Astrocyte (in vitro differentiated cells and primary cell): ENCODE measurements at regions not wholly inside any gene's neighbourhood (a gene's known extent, or its start where the extent isn't known, plus 50 kb on each side); places are given as distances from the start of the nearest gene placed in this dataset.

Experiments used
- DNase-seq: peaks from one replicate; pipeline ENCODE4 v3.0.0-alpha.2; 2010; ENCODE audit warnings: low read depth
- FAIRE-seq: peaks from 2 replicates; lab custom pipeline; 2011; peaks lifted over from hg19 to GRCh38; lab: Jason Lieb, UNC
- H2AFZ ChIP-seq: 2 replicates; pipeline ENCODE4 v1.6.0; 2012; ENCODE audit warnings: low read depth, low read length, inconsistent platforms
- H3K27ac ChIP-seq: 2 replicates; pipeline ENCODE4 v1.5.1; 2011; ENCODE audit warnings: low read depth, low read length, inconsistent platforms
- H3K27me3 ChIP-seq: 2 replicates; pipeline ENCODE4 v1.6.0; 2011; ENCODE audit warnings: low read length, inconsistent platforms; ENCODE audit not compliant: insufficient read depth
- H3K36me3 ChIP-seq: 2 replicates; pipeline ENCODE4 v1.5.1; 2011; ENCODE audit warnings: low read length, inconsistent platforms; ENCODE audit not compliant: insufficient read depth
- H3K4me1 ChIP-seq: 2 replicates; pipeline ENCODE4 v1.5.1; 2011; ENCODE audit warnings: low read length, inconsistent platforms; ENCODE audit not compliant: insufficient read depth
- H3K4me2 ChIP-seq: 2 replicates; pipeline ENCODE4 v1.6.0; 2012; ENCODE audit warnings: low read length, inconsistent platforms
- H3K4me3 ChIP-seq: 2 replicates; pipeline ENCODE4 v1.5.1; 2011; ENCODE audit warnings: low read depth, mild to moderate bottlenecking, low read length, inconsistent platforms; ENCODE audit not compliant: insufficient read depth
- H3K79me2 ChIP-seq: 2 replicates; pipeline ENCODE4 v1.6.0; 2012; ENCODE audit warnings: mild to moderate bottlenecking, low read length, inconsistent platforms; ENCODE audit not compliant: insufficient read depth
- H3K9ac ChIP-seq: 2 replicates; pipeline ENCODE4 v1.6.0; 2012; ENCODE audit warnings: mild to moderate bottlenecking, low read length, inconsistent platforms
- H3K9me3 ChIP-seq: 2 replicates; pipeline ENCODE4 v1.5.1; 2012; ENCODE audit warnings: low read depth, mild to moderate bottlenecking, low read length, inconsistent platforms; ENCODE audit not compliant: insufficient read depth
- H4K20me1 ChIP-seq: 2 replicates; pipeline ENCODE4 v1.6.0; 2012; ENCODE audit warnings: low read length, inconsistent platforms; ENCODE audit not compliant: insufficient read depth
- H3K27ac Mint-ChIP-seq: one replicate; pipeline ENCODE4 v1.8.0; 2021; ENCODE audit warnings: mild to moderate bottlenecking, mixed read lengths; ENCODE audit not compliant: unreplicated experiment
- H3K27me3 Mint-ChIP-seq: one replicate; pipeline ENCODE4 v1.8.0; 2021; ENCODE audit warnings: low read depth, mixed read lengths; ENCODE audit not compliant: unreplicated experiment
- H3K36me3 Mint-ChIP-seq: one replicate; pipeline ENCODE4 v1.8.0; 2021; ENCODE audit warnings: low read depth, mixed read lengths; ENCODE audit not compliant: unreplicated experiment
- H3K4me1 Mint-ChIP-seq: one replicate; pipeline ENCODE4 v1.8.0; 2021; ENCODE audit warnings: low read depth, mixed read lengths; ENCODE audit not compliant: unreplicated experiment
- H3K4me3 Mint-ChIP-seq: one replicate; pipeline ENCODE4 v1.8.0; 2021; ENCODE audit warnings: mild to moderate bottlenecking, moderate library complexity, mixed read lengths; ENCODE audit not compliant: unreplicated experiment
- H3K9me3 Mint-ChIP-seq: one replicate; pipeline ENCODE4 v1.8.0; 2021; ENCODE audit warnings: mild to moderate bottlenecking, mixed read lengths; ENCODE audit not compliant: unreplicated experiment
- EZH2 ChIP-seq: IDR thresholded peaks from 2 replicates; pipeline ENCODE4 v1.6.1; 2012; ENCODE audit warnings: mild to moderate bottlenecking, low read length, inconsistent platforms; ENCODE audit not compliant: insufficient read depth
- TF ChIP-seq, protein P1 (sequence below): IDR thresholded peaks from 2 replicates; pipeline ENCODE4 v1.5.1; 2011; ENCODE audit warnings: low read depth, mild to moderate bottlenecking, inconsistent platforms, low read length, moderate library complexity; ENCODE audit not compliant: insufficient read depth

DNA sequence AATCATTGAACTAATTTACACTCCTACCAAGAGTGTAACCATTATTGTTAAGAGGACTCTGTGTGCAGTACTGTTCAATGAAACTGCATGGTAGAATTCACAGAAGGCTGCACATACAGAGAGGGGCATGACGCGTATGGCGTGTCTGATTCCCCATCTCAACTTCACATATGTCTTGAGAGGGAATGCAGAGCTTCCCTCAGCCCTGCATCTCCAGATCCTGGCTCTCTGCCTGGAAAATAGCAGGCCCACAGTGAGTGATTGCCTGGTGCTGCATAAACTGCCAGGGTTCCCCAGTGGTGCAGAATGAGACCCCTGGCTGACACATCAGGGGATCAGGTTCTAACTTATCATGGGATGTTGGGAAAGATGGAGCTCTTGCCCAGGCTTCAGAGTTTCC, 260.2 kb upstream of the ISX start:
- Histone ChIP-seq H3K36me3 (no peaks in the 10 kb centered on the region), H3K4me2 (no peak overlapping the region), H3K27ac (no peak overlapping the region), H3K4me1 (no peaks in the 10 kb centered on the region), H3K9me3 (no peaks in the 10 kb centered on the region), H3K9ac (no peak overlapping the region), H3K4me3 (no peak overlapping the region), H3K27me3 (no peaks in the 10 kb centered on the region), H4K20me1 (no peaks in the 10 kb centered on the region), H2AFZ (no peak overlapping the region), H3K79me2 (no peaks in the 10 kb centered on the region)
- no peak overlapping the region for H3K4me3 Mint-ChIP-seq
- no peaks in the 10 kb centered on the region for H3K27me3 Mint-ChIP-seq
- no peak for TF ChIP-seq EZH2
- TF ChIP-seq, protein P1, sequence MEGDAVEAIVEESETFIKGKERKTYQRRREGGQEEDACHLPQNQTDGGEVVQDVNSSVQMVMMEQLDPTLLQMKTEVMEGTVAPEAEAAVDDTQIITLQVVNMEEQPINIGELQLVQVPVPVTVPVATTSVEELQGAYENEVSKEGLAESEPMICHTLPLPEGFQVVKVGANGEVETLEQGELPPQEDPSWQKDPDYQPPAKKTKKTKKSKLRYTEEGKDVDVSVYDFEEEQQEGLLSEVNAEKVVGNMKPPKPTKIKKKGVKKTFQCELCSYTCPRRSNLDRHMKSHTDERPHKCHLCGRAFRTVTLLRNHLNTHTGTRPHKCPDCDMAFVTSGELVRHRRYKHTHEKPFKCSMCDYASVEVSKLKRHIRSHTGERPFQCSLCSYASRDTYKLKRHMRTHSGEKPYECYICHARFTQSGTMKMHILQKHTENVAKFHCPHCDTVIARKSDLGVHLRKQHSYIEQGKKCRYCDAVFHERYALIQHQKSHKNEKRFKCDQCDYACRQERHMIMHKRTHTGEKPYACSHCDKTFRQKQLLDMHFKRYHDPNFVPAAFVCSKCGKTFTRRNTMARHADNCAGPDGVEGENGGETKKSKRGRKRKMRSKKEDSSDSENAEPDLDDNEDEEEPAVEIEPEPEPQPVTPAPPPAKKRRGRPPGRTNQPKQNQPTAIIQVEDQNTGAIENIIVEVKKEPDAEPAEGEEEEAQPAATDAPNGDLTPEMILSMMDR: no peak
- H3K36me3 Mint-ChIP-seq: no peaks in the 10 kb centered on the region
- no peak overlapping the region for H3K27ac Mint-ChIP-seq
- H3K9me3 Mint-ChIP-seq: peaks cover 11% of the 10 kb centered on the region
- DNase-seq (no peak), FAIRE-seq (no peak)
- H3K4me1 Mint-ChIP-seq: peaks cover 28% of the 10 kb centered on the region

DNA sequence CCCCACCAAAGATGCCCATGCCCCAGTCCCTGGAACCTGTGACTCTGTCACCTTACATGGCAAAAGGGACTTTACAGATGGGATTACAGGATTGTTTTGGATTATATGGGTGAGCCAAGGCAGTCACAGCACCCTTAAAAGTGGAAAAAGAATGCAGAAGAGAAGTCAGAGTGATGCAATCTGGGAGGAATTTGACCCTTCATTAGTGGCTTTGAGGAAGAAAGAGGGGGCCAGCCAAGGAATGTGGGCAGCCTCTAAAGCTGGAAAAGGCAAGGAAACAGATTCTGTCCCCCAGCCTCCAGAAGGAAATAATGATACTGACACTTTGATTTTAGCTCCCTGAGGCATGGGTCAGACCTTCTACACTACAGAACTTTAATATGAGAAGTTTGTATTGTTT, 257.3 kb upstream of the ISX start:
- no peak overlapping the region for H3K4me2 ChIP-seq
- DNase-seq (peak; percentile 10), FAIRE-seq (no peak)
- no peak overlapping the region for H3K9ac ChIP-seq
- H3K4me3 ChIP-seq: no peak overlapping the region
- H3K27me3 ChIP-seq: no peaks in the 10 kb centered on the region
- no peak for TF ChIP-seq EZH2
- TF ChIP-seq, protein P1: no peak
- H3K4me1 ChIP-seq: no peaks in the 10 kb centered on the region
- H4K20me1 ChIP-seq: no peaks in the 10 kb centered on the region
- no peak overlapping the region for H2AFZ ChIP-seq
- H3K27ac Mint-ChIP-seq: peak overlapping the region; percentile 94
- peaks cover 6% of the 10 kb centered on the region for H3K9me3 Mint-ChIP-seq
- H3K4me3 Mint-ChIP-seq: no peak overlapping the region
- H3K27me3 Mint-ChIP-seq: no peaks in the 10 kb centered on the region
- H3K9me3 ChIP-seq: no peaks in the 10 kb centered on the region
- H3K36me3 Mint-ChIP-seq: peaks cover 2% of the 10 kb centered on the region
- H3K4me1 Mint-ChIP-seq: peaks cover 45% of the 10 kb centered on the region
- H3K27ac ChIP-seq: no peak overlapping the region
- no peaks in the 10 kb centered on the region for H3K79me2 ChIP-seq
- H3K36me3 ChIP-seq: no peaks in the 10 kb centered on the region

DNA sequence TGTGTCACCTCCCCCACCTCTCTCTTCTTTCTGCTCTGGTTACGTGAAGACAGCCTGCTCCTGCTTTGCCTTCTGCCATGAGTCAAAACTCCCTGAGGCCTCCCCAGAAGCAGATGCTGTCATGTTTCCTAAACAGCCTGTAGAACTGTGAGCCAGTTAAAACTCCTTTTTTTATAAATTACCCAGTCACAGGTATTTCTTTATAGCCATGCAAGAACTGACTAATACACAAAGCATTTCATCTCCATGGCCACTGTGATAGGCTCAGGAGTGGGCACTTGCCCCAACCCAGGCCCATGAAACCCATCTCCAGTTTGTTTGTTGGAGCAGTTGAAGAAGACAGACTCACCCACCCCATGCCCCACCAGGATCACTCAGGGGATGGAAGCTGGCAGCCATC, 253.3 kb upstream of the ISX start:
- Histone ChIP-seq H3K36me3 (no peaks in the 10 kb centered on the region), H2AFZ (no peak overlapping the region), H3K4me1 (no peaks in the 10 kb centered on the region), H4K20me1 (no peaks in the 10 kb centered on the region), H3K27me3 (no peaks in the 10 kb centered on the region), H3K9me3 (peaks cover 4% of the 10 kb centered on the region), H3K4me3 (no peak overlapping the region), H3K9ac (no peak overlapping the region), H3K4me2 (no peak overlapping the region), H3K79me2 (no peaks in the 10 kb centered on the region), H3K27ac (peak overlapping the region; percentile 18)
- H3K9me3 Mint-ChIP-seq: peaks cover 14% of the 10 kb centered on the region
- no peak for FAIRE-seq
- H3K27ac Mint-ChIP-seq: peak overlapping the region; percentile 98
- H3K27me3 Mint-ChIP-seq: no peaks in the 10 kb centered on the region
- no peak overlapping the region for H3K4me3 Mint-ChIP-seq
- H3K4me1 Mint-ChIP-seq: peaks cover 46% of the 10 kb centered on the region
- no peak for TF ChIP-seq EZH2
- TF ChIP-seq, protein P1: no peak
- peak; percentile 29 for DNase-seq
- H3K36me3 Mint-ChIP-seq: peaks cover 2% of the 10 kb centered on the region
